ENCODE measurements at regions not wholly inside any gene's neighbourhood (a gene's known extent, or its start where the extent isn't known, plus 50 kb on each side); places are given as distances from the start of the nearest gene placed in this dataset.

DNA sequence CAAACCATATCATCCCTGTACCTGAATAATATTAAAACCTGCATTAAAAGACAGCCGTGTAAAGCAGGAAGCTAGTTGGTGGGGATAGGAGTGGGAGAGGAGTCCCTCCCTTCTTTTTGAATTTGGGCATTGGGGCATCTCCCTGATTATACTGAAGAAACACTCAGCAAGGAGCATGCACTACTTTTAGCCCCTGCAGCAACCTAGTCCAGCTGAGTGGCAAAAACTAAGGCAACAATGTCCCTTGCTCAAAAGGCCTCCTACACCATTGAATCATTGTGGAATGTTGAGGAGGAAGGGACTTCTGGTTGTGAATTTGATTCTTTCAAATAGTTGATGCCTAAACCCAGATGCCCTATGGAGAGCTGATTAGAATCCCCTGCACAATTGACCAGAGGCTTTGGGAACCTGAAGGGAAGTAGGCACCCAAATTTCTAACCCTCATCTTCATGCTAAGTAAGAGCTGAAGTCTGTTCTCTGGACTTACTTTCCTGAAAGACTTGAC, 111.7 kb downstream of the DDX1 start:
- Mint-ChIP-seq H3K36me3 (ENCODE audit: low read depth) (no peaks in the 10 kb centered on the region), H3K9me3 (no peaks in the 10 kb centered on the region; the same call in 2 of the 3 replicates)

DNA sequence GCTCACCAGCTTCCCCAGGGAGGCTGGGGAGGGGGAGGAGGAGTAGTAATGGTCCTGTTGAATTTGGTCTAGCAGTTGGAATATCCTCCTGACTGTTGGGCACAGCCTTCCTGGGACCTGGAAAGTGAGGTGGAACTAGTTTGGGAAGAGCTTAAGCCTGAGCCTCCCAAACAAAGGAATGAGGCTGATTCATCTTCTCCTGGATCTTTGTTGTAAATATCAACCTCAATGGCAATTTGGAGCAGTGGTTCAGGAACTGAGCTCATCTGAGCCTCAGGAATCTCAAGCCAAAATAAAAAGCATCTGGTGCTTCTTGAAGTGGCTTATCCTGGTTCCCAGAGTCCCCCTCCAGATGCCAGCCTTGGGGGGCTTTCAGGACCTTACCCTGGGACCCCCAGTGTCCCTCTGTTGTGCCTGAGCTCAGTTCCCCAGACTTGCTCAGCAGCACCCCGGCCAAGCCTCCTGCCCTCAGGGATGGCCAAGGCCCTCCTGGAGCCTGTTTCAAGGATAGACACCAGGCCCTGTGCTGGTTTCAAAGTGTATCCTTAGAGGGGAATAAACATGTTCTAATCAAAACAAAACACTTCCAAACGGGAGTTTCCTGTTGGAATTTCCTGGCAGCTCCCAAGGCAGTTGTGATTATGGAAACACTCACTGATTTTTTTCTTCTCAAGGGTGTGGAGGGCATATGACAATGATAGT, 112.6 kb downstream of the DDX1 start:
- Histone ChIP-seq H3K27ac (ENCODE audit: low read depth) (no peak overlapping the region), H3F3A (replicated peaks; ENCODE audit: low read depth) (no peaks in the 10 kb centered on the region), H3K4me2 (no peak overlapping the region), H3K36me3 (ENCODE audit: insufficient read depth) (no peaks in the 10 kb centered on the region), H3K9me2 (ENCODE audit: insufficient read depth) (0 out of 2 replicates have a peak, but pooled peaks cover 10% of the 10 kb centered on the region), H3K27me3 (ENCODE audit: insufficient read depth) (no peaks in the 10 kb centered on the region), H2AFZ (no peak overlapping the region), H4K20me1 (replicated peaks; ENCODE audit: insufficient read depth) (no peaks in the 10 kb centered on the region), H3K4me1 (ENCODE audit: insufficient read depth) (no peaks in the 10 kb centered on the region), H3K79me2 (replicated peaks; ENCODE audit: insufficient read depth) (no peaks in the 10 kb centered on the region), H3K4me3 (no peak overlapping the region)
- no peaks in the 10 kb centered on the region; the same call in 2 of the 3 replicates for H3K9me3 Mint-ChIP-seq
- no peaks in the 10 kb centered on the region for H3K27me3 Mint-ChIP-seq (ENCODE audit: insufficient read depth, low read depth, poor library complexity)
- H3K36me3 Mint-ChIP-seq (ENCODE audit: low read depth), result no peaks in the 10 kb centered on the region
- no peak for ATAC-seq
- no peak overlapping the region for H3K27ac Mint-ChIP-seq
- no peak for DNase-seq (ENCODE audit: low spot score)
- no peaks in the 10 kb centered on the region for H3K4me1 Mint-ChIP-seq
- H3K4me3 Mint-ChIP-seq, result no peak overlapping the region
- TF ChIP-seq, protein P1, sequence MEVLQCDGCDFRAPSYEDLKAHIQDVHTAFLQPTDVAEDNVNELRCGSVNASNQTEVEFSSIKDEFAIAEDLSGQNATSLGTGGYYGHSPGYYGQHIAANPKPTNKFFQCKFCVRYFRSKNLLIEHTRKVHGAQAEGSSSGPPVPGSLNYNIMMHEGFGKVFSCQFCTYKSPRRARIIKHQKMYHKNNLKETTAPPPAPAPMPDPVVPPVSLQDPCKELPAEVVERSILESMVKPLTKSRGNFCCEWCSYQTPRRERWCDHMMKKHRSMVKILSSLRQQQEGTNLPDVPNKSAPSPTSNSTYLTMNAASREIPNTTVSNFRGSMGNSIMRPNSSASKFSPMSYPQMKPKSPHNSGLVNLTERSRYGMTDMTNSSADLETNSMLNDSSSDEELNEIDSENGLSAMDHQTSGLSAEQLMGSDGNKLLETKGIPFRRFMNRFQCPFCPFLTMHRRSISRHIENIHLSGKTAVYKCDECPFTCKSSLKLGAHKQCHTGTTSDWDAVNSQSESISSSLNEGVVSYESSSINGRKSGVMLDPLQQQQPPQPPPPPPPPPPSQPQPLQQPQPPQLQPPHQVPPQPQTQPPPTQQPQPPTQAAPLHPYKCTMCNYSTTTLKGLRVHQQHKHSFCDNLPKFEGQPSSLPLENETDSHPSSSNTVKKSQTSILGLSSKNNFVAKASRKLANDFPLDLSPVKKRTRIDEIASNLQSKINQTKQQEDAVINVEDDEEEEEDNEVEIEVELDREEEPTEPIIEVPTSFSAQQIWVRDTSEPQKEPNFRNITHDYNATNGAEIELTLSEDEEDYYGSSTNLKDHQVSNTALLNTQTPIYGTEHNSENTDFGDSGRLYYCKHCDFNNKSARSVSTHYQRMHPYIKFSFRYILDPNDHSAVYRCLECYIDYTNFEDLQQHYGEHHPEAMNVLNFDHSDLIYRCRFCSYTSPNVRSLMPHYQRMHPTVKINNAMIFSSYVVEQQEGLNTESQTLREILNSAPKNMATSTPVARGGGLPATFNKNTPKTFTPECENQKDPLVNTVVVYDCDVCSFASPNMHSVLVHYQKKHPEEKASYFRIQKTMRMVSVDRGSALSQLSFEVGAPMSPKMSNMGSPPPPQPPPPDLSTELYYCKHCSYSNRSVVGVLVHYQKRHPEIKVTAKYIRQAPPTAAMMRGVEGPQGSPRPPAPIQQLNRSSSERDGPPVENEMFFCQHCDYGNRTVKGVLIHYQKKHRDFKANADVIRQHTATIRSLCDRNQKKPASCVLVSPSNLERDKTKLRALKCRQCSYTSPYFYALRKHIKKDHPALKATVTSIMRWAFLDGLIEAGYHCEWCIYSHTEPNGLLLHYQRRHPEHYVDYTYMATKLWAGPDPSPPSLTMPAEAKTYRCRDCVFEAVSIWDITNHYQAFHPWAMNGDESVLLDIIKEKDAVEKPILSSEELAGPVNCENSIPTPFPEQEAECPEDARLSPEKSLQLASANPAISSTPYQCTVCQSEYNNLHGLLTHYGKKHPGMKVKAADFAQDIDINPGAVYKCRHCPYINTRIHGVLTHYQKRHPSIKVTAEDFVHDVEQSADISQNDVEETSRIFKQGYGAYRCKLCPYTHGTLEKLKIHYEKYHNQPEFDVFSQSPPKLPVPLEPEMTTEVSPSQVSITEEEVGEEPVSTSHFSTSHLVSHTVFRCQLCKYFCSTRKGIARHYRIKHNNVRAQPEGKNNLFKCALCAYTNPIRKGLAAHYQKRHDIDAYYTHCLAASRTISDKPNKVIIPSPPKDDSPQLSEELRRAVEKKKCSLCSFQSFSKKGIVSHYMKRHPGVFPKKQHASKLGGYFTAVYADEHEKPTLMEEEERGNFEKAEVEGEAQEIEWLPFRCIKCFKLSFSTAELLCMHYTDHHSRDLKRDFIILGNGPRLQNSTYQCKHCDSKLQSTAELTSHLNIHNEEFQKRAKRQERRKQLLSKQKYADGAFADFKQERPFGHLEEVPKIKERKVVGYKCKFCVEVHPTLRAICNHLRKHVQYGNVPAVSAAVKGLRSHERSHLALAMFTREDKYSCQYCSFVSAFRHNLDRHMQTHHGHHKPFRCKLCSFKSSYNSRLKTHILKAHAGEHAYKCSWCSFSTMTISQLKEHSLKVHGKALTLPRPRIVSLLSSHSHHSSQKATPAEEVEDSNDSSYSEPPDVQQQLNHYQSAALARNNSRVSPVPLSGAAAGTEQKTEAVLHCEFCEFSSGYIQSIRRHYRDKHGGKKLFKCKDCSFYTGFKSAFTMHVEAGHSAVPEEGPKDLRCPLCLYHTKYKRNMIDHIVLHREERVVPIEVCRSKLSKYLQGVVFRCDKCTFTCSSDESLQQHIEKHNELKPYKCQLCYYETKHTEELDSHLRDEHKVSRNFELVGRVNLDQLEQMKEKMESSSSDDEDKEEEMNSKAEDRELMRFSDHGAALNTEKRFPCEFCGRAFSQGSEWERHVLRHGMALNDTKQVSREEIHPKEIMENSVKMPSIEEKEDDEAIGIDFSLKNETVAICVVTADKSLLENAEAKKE (CRISPR knock-in tag; IDR thresholded peaks at IDR 0.05), result no peak
- no peak for TF ChIP-seq EZH2 (IDR thresholded peaks at IDR 0.05; ENCODE audit: low read depth, unreplicated experiment)
- TF ChIP-seq, protein P2, sequence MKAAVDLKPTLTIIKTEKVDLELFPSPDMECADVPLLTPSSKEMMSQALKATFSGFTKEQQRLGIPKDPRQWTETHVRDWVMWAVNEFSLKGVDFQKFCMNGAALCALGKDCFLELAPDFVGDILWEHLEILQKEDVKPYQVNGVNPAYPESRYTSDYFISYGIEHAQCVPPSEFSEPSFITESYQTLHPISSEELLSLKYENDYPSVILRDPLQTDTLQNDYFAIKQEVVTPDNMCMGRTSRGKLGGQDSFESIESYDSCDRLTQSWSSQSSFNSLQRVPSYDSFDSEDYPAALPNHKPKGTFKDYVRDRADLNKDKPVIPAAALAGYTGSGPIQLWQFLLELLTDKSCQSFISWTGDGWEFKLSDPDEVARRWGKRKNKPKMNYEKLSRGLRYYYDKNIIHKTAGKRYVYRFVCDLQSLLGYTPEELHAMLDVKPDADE (IDR thresholded peaks at IDR 0.05), result no peak
- TF ChIP-seq STAT1 (IDR thresholded peaks at IDR 0.05; ENCODE audit: unreplicated experiment), result no peak
- no peak for TF ChIP-seq ZNF114 (CRISPR knock-in tag; IDR thresholded peaks at IDR 0.05)

More for the DNA sequence above, 111.7 kb downstream of the DDX1 start:
- no peaks in the 10 kb centered on the region for H3K4me1 ChIP-seq (ENCODE audit: insufficient read depth)
- Mint-ChIP-seq H3K4me1 (peaks cover under 1% of the 10 kb centered on the region; the same call in 1 of the 3 replicates), H3K4me3 (no peak overlapping the region), H3K27me3 (ENCODE audit: insufficient read depth, low read depth, poor library complexity) (no peaks in the 10 kb centered on the region), H3K27ac (no peak overlapping the region)
- H3K4me2 ChIP-seq, result no peak overlapping the region
- H3K36me3 ChIP-seq (ENCODE audit: insufficient read depth), result no peaks in the 10 kb centered on the region
- no peaks in the 10 kb centered on the region for H3F3A ChIP-seq (replicated peaks; ENCODE audit: low read depth)
- no peaks in the 10 kb centered on the region for H4K20me1 ChIP-seq (replicated peaks; ENCODE audit: insufficient read depth)
- H3K27ac ChIP-seq (ENCODE audit: low read depth), result no peak overlapping the region
- TF ChIP-seq POLR2AphosphoS5 (IDR thresholded peaks at IDR 0.05; ENCODE audit: low read depth), result no peak
- TF ChIP-seq, protein P3, sequence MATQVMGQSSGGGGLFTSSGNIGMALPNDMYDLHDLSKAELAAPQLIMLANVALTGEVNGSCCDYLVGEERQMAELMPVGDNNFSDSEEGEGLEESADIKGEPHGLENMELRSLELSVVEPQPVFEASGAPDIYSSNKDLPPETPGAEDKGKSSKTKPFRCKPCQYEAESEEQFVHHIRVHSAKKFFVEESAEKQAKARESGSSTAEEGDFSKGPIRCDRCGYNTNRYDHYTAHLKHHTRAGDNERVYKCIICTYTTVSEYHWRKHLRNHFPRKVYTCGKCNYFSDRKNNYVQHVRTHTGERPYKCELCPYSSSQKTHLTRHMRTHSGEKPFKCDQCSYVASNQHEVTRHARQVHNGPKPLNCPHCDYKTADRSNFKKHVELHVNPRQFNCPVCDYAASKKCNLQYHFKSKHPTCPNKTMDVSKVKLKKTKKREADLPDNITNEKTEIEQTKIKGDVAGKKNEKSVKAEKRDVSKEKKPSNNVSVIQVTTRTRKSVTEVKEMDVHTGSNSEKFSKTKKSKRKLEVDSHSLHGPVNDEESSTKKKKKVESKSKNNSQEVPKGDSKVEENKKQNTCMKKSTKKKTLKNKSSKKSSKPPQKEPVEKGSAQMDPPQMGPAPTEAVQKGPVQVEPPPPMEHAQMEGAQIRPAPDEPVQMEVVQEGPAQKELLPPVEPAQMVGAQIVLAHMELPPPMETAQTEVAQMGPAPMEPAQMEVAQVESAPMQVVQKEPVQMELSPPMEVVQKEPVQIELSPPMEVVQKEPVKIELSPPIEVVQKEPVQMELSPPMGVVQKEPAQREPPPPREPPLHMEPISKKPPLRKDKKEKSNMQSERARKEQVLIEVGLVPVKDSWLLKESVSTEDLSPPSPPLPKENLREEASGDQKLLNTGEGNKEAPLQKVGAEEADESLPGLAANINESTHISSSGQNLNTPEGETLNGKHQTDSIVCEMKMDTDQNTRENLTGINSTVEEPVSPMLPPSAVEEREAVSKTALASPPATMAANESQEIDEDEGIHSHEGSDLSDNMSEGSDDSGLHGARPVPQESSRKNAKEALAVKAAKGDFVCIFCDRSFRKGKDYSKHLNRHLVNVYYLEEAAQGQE (IDR thresholded peaks at IDR 0.05; ENCODE audit: unreplicated experiment), result no peak
- no peak for TF ChIP-seq JUNB (IDR thresholded peaks at IDR 0.05; ENCODE audit: unreplicated experiment)
- TF ChIP-seq ZNF331 (CRISPR knock-in tag; IDR thresholded peaks at IDR 0.05; ENCODE audit: low read depth), result no peak
- no peak for TF ChIP-seq STAT1 (IDR thresholded peaks at IDR 0.05; ENCODE audit: unreplicated experiment)
- TF ChIP-seq CREB1 (CRISPR knock-in tag; IDR thresholded peaks at IDR 0.05; ENCODE audit: low read depth), result no peak
- no peak for TF ChIP-seq EZH2 (IDR thresholded peaks at IDR 0.05; ENCODE audit: low read depth, unreplicated experiment)
- TF ChIP-seq ZNF114 (CRISPR knock-in tag; IDR thresholded peaks at IDR 0.05), result no peak
- ATAC-seq, result no peak
- no peaks in the 10 kb centered on the region for H3K79me2 ChIP-seq (replicated peaks; ENCODE audit: insufficient read depth)
- H3K27me3 ChIP-seq (ENCODE audit: insufficient read depth), result no peaks in the 10 kb centered on the region
- H3K4me3 ChIP-seq, result no peak overlapping the region
- H2AFZ ChIP-seq, result no peak overlapping the region
- 0 out of 2 replicates have a peak, but pooled peaks cover 10% of the 10 kb centered on the region for H3K9me2 ChIP-seq (ENCODE audit: insufficient read depth)
- DNase-seq (ENCODE audit: low spot score), result no peak

All from GM23338 (cell line).